ENCODE measurements at regions not wholly inside any gene's neighbourhood (a gene's known extent, or its start where the extent isn't known, plus 50 kb on each side); places are given as distances from the start of the nearest gene placed in this dataset.

DNA sequence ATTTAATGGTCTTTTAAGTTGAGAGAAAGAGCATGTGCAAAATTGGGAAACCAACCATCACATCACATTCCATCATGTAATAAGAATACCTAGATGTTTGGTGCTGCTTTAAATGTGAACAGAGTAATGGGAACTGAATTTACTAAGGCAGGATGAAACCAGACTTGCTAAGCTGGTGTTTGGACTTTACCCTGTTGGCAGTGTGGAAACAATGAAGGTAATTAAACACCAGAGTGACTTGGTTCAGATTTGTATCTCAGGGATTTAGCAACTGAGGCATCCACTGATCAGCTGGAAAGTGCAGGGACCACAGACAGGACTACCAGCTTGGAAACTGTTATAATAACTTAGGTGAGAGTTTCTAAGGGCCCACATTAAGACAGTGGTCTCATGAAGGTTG, 263.4 kb downstream of the OLFM3 start:
- no peak for DNase-seq
- ATAC-seq: no peak
- H3K36me3 Mint-ChIP-seq: no peaks in the 10 kb centered on the region
- H3K4me3 Mint-ChIP-seq: no peak overlapping the region
- H3K4me1 Mint-ChIP-seq: no peaks in the 10 kb centered on the region
- H3K9me3 Mint-ChIP-seq: no peaks in the 10 kb centered on the region
- POLR2A ChIA-PET: no interaction called here
- H3K27me3 Mint-ChIP-seq: peaks cover 0 to 8% (median 3%) of the 10 kb centered on the region in 5 donors
- H3K27ac Mint-ChIP-seq: no peak overlapping the region

DNA sequence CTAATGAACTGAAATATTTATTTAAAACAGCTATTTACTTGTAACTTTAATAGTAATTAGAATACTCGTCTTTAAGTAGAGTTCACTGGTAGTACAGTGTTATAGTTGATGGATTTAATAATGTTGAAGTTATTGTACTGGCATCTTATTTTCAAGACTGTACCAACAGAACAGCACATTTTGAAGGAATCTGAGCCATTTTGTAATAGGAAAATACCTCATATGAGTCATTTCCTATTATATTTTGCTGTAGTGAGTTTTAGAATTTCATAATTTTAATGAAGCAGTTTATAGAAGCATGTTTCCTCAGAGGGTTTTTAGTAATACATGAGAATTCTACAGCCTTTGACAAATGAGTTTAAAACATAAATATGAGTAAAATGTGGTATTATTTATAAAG, 258.3 kb downstream of the OLFM3 start:
- DNase-seq (no peak), ATAC-seq (no peak)
- POLR2A ChIA-PET: no interaction called here
- Mint-ChIP-seq H3K27me3 (peaks cover 0 to 6% (median 2%) of the 10 kb centered on the region in 5 donors), H3K4me3 (no peak overlapping the region), H3K36me3 (no peaks in the 10 kb centered on the region), H3K9me3 (no peaks in the 10 kb centered on the region), H3K4me1 (no peaks in the 10 kb centered on the region), H3K27ac (no peak overlapping the region)

DNA sequence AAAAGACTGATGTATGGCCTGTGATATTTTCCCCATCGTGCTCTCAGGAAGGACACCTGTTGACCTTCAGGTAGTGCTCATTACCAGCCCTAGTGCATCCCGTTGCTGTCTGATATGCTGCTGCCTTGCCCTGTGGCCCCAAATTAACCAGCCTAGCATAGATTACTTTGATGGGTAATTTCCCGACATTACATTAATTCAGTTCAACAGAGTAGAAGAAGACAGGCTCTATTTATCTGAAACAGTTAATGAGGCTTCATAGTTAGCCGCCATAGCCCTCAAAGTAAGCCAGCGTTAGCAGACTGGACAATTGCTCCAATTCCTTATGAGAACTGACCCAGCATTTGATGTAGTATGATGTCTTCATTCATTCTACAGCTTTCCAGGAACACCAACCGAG, 257.6 kb downstream of the OLFM3 start:
- ATAC-seq (no peak), DNase-seq (no peak)
- no peak overlapping the region for H3K4me3 Mint-ChIP-seq
- H3K36me3 Mint-ChIP-seq: no peaks in the 10 kb centered on the region
- H3K9me3 Mint-ChIP-seq: no peaks in the 10 kb centered on the region
- peaks cover 0 to 2% (median 0%) of the 10 kb centered on the region in 4 donors for H3K4me1 Mint-ChIP-seq
- no peak overlapping the region for H3K27ac Mint-ChIP-seq
- H3K27me3 Mint-ChIP-seq: peaks cover 0 to 8% (median 2%) of the 10 kb centered on the region in 5 donors
- POLR2A ChIA-PET: no interaction called here

DNA sequence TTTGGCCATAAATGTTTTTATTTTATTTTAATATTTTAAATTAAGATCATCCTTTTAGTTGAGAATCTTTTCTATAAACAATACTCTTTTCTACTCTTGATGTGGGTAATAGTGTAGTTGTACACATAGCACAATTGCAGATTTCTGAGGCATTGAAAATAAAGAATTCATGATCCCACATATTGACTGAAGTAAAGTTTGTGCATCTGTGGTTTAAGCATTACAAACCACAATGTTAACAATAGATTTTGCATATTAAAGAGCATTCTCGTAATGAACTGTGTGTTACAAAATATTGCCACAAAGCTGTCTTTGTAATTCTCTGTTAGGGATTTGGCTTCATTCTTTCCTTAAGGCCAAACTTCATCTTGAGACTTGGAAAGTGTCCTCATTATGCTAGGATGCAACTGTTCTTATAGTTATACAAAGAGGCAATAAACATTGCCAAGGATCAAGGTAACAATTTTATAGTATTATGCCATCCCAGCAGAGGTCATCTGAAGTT, 256.8 kb downstream of the OLFM3 start:
- no peak overlapping the region for H3K27ac Mint-ChIP-seq
- ATAC-seq (no peak), DNase-seq (no peak)
- H3K4me3 Mint-ChIP-seq: no peak overlapping the region
- H3K36me3 Mint-ChIP-seq: no peaks in the 10 kb centered on the region
- POLR2A ChIA-PET: no interaction called here
- H3K27me3 Mint-ChIP-seq: peaks cover 0 to 12% (median 2%) of the 10 kb centered on the region in 5 donors
- H3K9me3 Mint-ChIP-seq: peaks cover 0 to 2% (median 0%) of the 10 kb centered on the region in 9 donors
- peaks cover 0 to 2% (median 0%) of the 10 kb centered on the region in 4 donors for H3K4me1 Mint-ChIP-seq

DNA sequence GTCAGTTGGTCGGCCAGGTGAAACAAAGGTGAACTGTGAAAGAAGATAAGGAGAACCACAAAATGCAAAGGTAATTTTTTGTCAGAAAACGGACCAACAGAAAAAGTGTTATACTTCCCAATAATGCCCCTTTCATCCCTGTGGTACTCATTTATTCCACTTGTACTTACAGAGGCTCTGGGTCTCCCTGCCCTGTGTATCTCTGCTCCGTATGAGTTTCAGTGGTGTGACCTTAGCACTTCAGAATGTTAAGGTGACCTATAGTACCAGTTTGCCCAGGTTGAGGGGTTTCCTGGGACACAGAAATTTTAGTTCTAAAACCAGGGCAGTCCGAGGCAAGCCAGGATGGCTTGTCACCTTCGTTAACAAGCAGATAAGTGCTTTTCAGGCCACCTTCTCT, 254.8 kb downstream of the OLFM3 start:
- Mint-ChIP-seq H3K36me3 (no peaks in the 10 kb centered on the region), H3K4me1 (peaks cover 0 to 2% (median 0%) of the 10 kb centered on the region in 4 donors), H3K27ac (no peak overlapping the region), H3K9me3 (peaks cover 0 to 2% (median 0%) of the 10 kb centered on the region in 9 donors), H3K27me3 (peaks cover 0 to 12% (median 2%) of the 10 kb centered on the region in 5 donors), H3K4me3 (no peak overlapping the region)
- POLR2A ChIA-PET: no interaction called here
- no peak for DNase-seq
- ATAC-seq: no peak

DNA sequence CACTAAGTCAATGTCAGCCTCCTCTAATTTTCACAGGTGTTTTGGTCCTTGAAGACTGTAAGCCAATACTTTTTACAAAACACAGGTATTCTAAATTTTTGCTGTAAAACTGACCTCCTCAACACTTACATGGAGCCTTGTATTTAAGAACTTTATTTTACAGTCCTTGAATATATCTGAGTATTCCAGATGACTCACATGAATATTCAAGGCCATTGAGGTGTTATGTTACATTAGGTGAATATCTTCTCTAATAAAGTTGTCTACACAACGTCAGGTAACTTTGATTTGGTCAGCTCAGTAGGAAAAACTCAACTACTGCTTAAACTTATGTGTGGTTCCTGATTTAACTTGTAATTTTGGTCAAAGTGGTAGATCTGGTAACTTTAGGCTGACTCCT, 254.2 kb downstream of the OLFM3 start:
- DNase-seq (no peak), ATAC-seq (no peak)
- Mint-ChIP-seq H3K36me3 (no peaks in the 10 kb centered on the region), H3K4me1 (peaks cover 0 to 2% (median 0%) of the 10 kb centered on the region in 4 donors), H3K27me3 (peaks cover 0 to 12% (median 2%) of the 10 kb centered on the region in 5 donors), H3K27ac (no peak overlapping the region), H3K9me3 (peaks cover 0 to 2% (median 0%) of the 10 kb centered on the region in 9 donors), H3K4me3 (no peak overlapping the region)
- POLR2A ChIA-PET: no interaction called here

DNA sequence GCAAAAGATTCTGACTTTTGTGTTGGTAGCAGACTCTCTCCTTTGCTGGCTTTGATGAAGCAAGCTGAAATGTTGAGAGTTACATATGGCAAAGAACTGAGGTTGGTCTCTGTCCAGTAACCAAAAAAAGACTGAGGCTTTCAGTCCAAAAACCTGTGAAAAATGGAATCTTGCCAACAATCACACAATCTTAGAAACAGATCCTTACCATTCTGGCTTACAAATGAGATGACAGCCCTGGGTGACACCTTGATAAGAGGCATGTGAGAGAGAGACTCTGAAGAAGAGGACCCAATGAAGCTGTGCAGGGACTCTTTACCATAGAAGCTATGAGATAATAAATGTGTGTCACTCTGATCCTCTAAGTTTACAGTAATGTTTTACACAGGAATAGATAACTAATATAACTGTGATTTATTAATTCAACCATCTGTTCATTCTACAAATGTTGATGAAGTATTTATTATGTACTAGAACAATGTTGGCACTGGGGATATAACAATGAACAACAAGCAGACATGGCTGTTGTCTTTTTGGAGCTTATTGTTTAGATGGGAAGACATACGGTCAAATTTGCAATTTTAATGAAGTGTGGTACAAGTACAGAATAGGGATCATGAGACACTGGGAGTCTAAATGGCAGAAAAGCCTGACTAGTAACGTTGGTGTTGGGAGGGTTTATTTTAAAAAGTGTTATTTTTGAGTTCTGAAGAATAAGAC, 251.0 kb downstream of the OLFM3 start:
- DNase-seq: no peak
- H3K9me3 Mint-ChIP-seq: peaks cover 0 to 2% (median 0%) of the 10 kb centered on the region in 9 donors
- H3K27me3 Mint-ChIP-seq: peaks cover 0 to 12% (median 3%) of the 10 kb centered on the region in 5 donors
- H3K4me1 Mint-ChIP-seq: peaks cover 0 to 2% (median 0%) of the 10 kb centered on the region in 4 donors
- no peak overlapping the region for H3K27ac Mint-ChIP-seq
- H3K36me3 Mint-ChIP-seq: no peaks in the 10 kb centered on the region
- H3K4me3 Mint-ChIP-seq: no peak overlapping the region
- ATAC-seq: no peak
- POLR2A ChIA-PET: no interaction called here

DNA sequence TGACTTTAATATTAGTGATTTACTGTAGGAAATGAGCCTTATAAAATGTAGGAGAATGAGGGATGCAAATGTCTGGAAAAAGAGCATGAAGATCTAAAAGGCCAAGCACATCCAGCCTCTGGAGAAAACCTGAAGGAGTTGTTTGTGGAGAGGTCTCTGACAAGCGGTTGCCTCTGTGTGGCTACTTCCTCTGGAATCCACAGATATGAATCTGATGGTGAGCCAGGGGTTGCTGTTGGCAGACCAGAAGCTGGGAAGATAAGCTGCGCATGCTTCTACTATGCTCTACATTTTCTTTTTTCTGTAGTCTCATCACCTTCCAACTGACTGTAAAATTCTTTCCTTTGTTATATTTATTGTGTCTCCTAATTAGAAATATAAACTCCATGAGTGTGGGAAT, 248.6 kb downstream of the OLFM3 start:
- no peak for ATAC-seq
- Mint-ChIP-seq H3K4me3 (no peak overlapping the region), H3K9me3 (peaks cover 0 to 2% (median 0%) of the 10 kb centered on the region in 9 donors), H3K4me1 (peaks cover 0 to 2% (median 0%) of the 10 kb centered on the region in 4 donors), H3K36me3 (no peaks in the 10 kb centered on the region), H3K27ac (no peak overlapping the region), H3K27me3 (peaks cover 0 to 8% (median 2%) of the 10 kb centered on the region in 5 donors)
- DNase-seq: no peak
- POLR2A ChIA-PET: no interaction called here

All from naive thymus-derived CD8-positive, alpha-beta T cell (primary cell).